Loucy (cell line): ENCODE measurements at regions not wholly inside any gene's neighbourhood (a gene's known extent, or its start where the extent isn't known, plus 50 kb on each side); places are given as distances from the start of the nearest gene placed in this dataset.

Experiments
- H2AFZ ChIP-seq: fragments of 200-600 bp; sonication (generic); 2 replicates; pipeline ENCODE4 v1.6.0; 2016; ENCODE audit warnings: antibody characterized with exemption, mild to moderate bottlenecking, low read length, moderate library complexity
- H3F3A ChIP-seq: fragments of 200-600 bp; 2 replicates; pipeline ENCODE4 v1.6.0; 2016; ENCODE audit warnings: antibody characterized with exemption, low read depth, mild to moderate bottlenecking
- H3K27me3 ChIP-seq: fragments of 200-600 bp; sonication (generic); 2 replicates; pipeline ENCODE4 v1.6.1; 2014; ENCODE audit warnings: low read length, mild to moderate bottlenecking; ENCODE audit not compliant: insufficient read depth, poor library complexity, severe bottlenecking
- H3K36me3 ChIP-seq: fragments of 200-600 bp; sonication (generic); 2 replicates; pipeline ENCODE4 v1.6.1; 2016; ENCODE audit warnings: low read length; ENCODE audit not compliant: insufficient read depth
- H3K4me1 ChIP-seq: fragments of 200-600 bp; sonication (generic); 2 replicates; pipeline ENCODE4 v1.5.1; 2014; ENCODE audit warnings: low read length, mild to moderate bottlenecking; ENCODE audit not compliant: insufficient read depth, poor library complexity, severe bottlenecking
- H3K4me2 ChIP-seq: fragments of 200-600 bp; sonication (generic); 2 replicates; pipeline ENCODE4 v1.6.0; 2014; ENCODE audit warnings: antibody characterized with exemption, low read length, low read depth, mild to moderate bottlenecking; ENCODE audit not compliant: poor library complexity, severe bottlenecking
- H3K4me3 ChIP-seq: fragments of 200-600 bp; sonication (generic); 2 replicates; pipeline ENCODE4 v1.5.1; 2014; ENCODE audit warnings: low read length, mild to moderate bottlenecking, mixed read lengths; ENCODE audit not compliant: poor library complexity, severe bottlenecking
- H3K79me2 ChIP-seq: fragments of 200-600 bp; sonication (generic); 2 replicates; pipeline ENCODE4 v1.6.1; 2014; ENCODE audit warnings: low read length; ENCODE audit not compliant: insufficient read depth
- H3K9ac ChIP-seq: fragments of 200-600 bp; sonication (generic); 2 replicates; pipeline ENCODE4 v1.6.0; 2014; ENCODE audit warnings: mild to moderate bottlenecking, low read depth, low read length, moderate library complexity; ENCODE audit not compliant: poor library complexity, severe bottlenecking
- H3K9me2 ChIP-seq: fragments of 200-600 bp; sonication (generic); replicated peaks from 2 replicates; pipeline ENCODE4 v1.6.1; 2016; ENCODE audit warnings: low read depth, low read length, mixed read lengths
- H3K9me3 ChIP-seq: fragments of 200-600 bp; sonication (generic); 2 replicates; pipeline ENCODE4 v1.6.1; 2014; ENCODE audit warnings: mild to moderate bottlenecking, antibody characterized with exemption, low read length, low read depth; ENCODE audit not compliant: insufficient read depth
- H4K20me1 ChIP-seq: fragments of 200-600 bp; sonication (generic); 2 replicates; pipeline ENCODE4 v1.6.0; 2014; ENCODE audit warnings: antibody characterized with exemption, low read length, mild to moderate bottlenecking; ENCODE audit not compliant: insufficient read depth, poor library complexity, severe bottlenecking
- CTCF ChIP-seq: fragments of 200-600 bp; sonication (generic); conservative IDR thresholded peaks from 2 replicates; pipeline ENCODE4 v1.5.1; 2014; ENCODE audit warnings: mild to moderate bottlenecking, antibody characterized with exemption, low read length
- EZH2phosphoT487 ChIP-seq: fragments of 200-600 bp; IDR thresholded peaks from 2 replicates; pipeline ENCODE4 v1.6.1; 2018; ENCODE audit warnings: antibody characterized with exemption, mild to moderate bottlenecking, moderate library complexity, borderline replicate concordance

DNA sequence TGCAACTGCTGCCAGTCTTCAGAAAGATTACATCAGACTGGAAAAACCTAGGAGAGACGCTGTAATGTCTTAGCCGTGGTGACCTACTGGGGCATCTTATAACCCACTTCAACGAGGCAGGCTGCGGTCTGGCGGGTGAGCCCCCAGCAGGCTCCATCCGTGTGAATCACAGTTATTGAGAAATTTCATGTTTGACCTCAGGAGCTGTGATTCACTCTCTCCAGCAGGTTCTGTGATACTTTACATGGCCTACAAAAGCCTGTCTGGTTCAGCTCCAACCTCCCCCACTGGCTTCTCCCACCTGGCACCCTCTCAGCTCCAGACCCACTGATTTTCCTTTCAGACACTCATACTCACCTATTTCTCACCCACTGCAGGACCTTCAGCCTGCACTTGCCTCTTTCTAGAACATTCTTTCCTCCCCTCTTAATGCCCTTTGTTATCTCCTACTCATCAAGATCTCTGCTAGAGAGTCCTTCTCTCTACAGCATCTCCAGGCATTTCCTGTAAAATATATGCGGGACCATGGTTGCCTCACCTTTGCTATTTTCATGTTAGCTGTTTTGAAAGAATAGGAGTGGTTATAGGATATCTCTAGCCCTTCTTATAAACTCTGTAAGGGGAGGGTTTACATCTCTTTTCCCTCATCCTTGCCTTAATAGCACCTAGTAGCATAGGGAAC is 227.9 kb downstream of the MAF start:
- Histone ChIP-seq H3K9me2 (no peaks in the 10 kb centered on the region), H3K4me1 (no peaks in the 10 kb centered on the region), H3K4me3 (no peak overlapping the region), H4K20me1 (no peaks in the 10 kb centered on the region), H3K9me3 (no peaks in the 10 kb centered on the region), H3K9ac (no peak overlapping the region), H3K36me3 (no peaks in the 10 kb centered on the region), H3K4me2 (no peak overlapping the region), H3K79me2 (no peaks in the 10 kb centered on the region), H2AFZ (no peak overlapping the region), H3K27me3 (no peaks in the 10 kb centered on the region), H3F3A (no peaks in the 10 kb centered on the region)
- TF ChIP-seq CTCF (no peak), EZH2phosphoT487 (no peak)

- Histone ChIP-seq H3F3A (no peaks in the 10 kb centered on the region), H3K4me1 (no peaks in the 10 kb centered on the region), H3K36me3 (no peaks in the 10 kb centered on the region), H3K27me3 (no peaks in the 10 kb centered on the region), H2AFZ (no peak overlapping the region), H3K9ac (no peak overlapping the region), H3K9me2 (no peaks in the 10 kb centered on the region), H4K20me1 (no peaks in the 10 kb centered on the region), H3K79me2 (no peaks in the 10 kb centered on the region), H3K4me3 (no peak overlapping the region), H3K4me2 (no peak overlapping the region), H3K9me3 (no peaks in the 10 kb centered on the region)
- TF ChIP-seq EZH2phosphoT487 (no peak), CTCF (no peak)
These were observed 229.8 kb downstream of the MAF start for GRCh38 chr16:79370736-79371135.

DNA sequence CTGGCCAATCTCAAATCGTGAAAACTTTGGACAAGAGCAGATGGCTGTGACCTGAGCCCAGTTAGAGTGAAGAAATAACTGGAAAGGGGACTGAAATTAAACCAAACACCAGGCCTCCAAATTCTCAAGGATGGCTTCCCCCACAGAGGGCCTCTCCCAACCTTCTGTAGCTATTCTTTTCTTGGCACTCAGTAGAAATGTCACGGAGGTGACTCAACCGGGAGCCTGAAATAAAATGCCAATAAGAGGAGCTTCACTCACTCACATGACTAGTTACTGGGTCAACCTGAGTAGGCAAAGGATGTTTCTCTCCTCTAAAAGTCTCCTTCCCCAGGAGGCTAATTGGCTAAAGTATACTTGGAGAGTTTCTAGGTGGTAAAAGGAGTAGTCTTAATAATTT is 230.7 kb downstream of the MAF start:
- Histone ChIP-seq H2AFZ (no peak overlapping the region), H3F3A (no peaks in the 10 kb centered on the region), H3K9me3 (no peaks in the 10 kb centered on the region), H3K36me3 (no peaks in the 10 kb centered on the region), H3K4me2 (no peak overlapping the region), H3K4me1 (no peaks in the 10 kb centered on the region), H3K4me3 (no peak overlapping the region), H3K79me2 (no peaks in the 10 kb centered on the region), H3K9me2 (no peaks in the 10 kb centered on the region), H4K20me1 (no peaks in the 10 kb centered on the region), H3K9ac (no peak overlapping the region), H3K27me3 (no peaks in the 10 kb centered on the region)
- no peak for TF ChIP-seq CTCF
- no peak for TF ChIP-seq EZH2phosphoT487
